Fibroblast of gingiva (primary cell): ENCODE measurements at regions not wholly inside any gene's neighbourhood (a gene's known extent, or its start where the extent isn't known, plus 50 kb on each side); places are given as distances from the start of the nearest gene placed in this dataset.
A peak's percentile ranks its signal among the peaks of the same experiment; 100 is the strongest.

Source experiments
- DNase-seq: peaks from one replicate; pipeline ENCODE4 v3.0.0-alpha.2; 2011; ENCODE audit warnings: low read depth

GRCh38 chr11:13062115-13062514 lies 53.0 kb downstream of the RASSF10 start:
- DNase-seq = no peak

- DNase-seq = no peak
Measured at GRCh38 chr11:13064593-13064992, 55.5 kb downstream of the RASSF10 start.

- DNase-seq = no peak
Measured at GRCh38 chr11:13065200-13065787, 56.2 kb downstream of the RASSF10 start.

- no peak for DNase-seq
Measured at GRCh38 chr11:13068211-13068610, 59.1 kb downstream of the RASSF10 start.

GRCh38 chr11:13073119-13073981 lies 64.2 kb downstream of the RASSF10 start:
- no peak for DNase-seq

- no peak for DNase-seq
Measured at GRCh38 chr11:13074714-13075464, 65.8 kb downstream of the RASSF10 start.

GRCh38 chr11:13076961-13077360 lies 67.8 kb downstream of the RASSF10 start:
- no peak for DNase-seq

- DNase-seq = no peak
Measured at GRCh38 chr11:13080861-13081260, 71.7 kb downstream of the RASSF10 start.

- DNase-seq = no peak
Measured at GRCh38 chr11:13082588-13082987, 73.5 kb downstream of the RASSF10 start.

- DNase-seq = no peak
Measured at GRCh38 chr11:13090228-13090708, 81.2 kb downstream of the RASSF10 start.

GRCh38 chr11:13091373-13091772 lies 82.3 kb downstream of the RASSF10 start:
- no peak for DNase-seq

GRCh38 chr11:13091804-13092203 lies 82.7 kb downstream of the RASSF10 start:
- peak; percentile 38 for DNase-seq

GRCh38 chr11:13094930-13095687 lies 86.0 kb downstream of the RASSF10 start:
- no peak for DNase-seq

GRCh38 chr11:13098063-13098462 lies 88.9 kb downstream of the RASSF10 start:
- DNase-seq = no peak

GRCh38 chr11:13098616-13099289 lies 89.6 kb downstream of the RASSF10 start:
- DNase-seq = no peak

GRCh38 chr11:13101644-13102512 lies 92.8 kb downstream of the RASSF10 start:
- no peak for DNase-seq

GRCh38 chr11:13102513-13102840 lies 93.4 kb downstream of the RASSF10 start:
- DNase-seq = no peak

- DNase-seq = no peak
Measured at GRCh38 chr11:13102865-13103539, 93.9 kb downstream of the RASSF10 start.

- no peak for DNase-seq
Measured at GRCh38 chr11:13103962-13104554, 94.9 kb downstream of the RASSF10 start.
